ENCODE measurements at regions not wholly inside any gene's neighbourhood (a gene's known extent, or its start where the extent isn't known, plus 50 kb on each side); places are given as distances from the start of the nearest gene placed in this dataset.

- CTCF ChIA-PET (ENCODE audit: low intra/inter-chr PET ratio, low total read pairs) = no interaction called here
- no peak for FAIRE-seq
- no peaks in the 10 kb centered on the region for H4K20me1 ChIP-seq (ENCODE audit: insufficient read depth, low read length)
Observed at GRCh38 chr13:70473907-70474306, 365.7 kb upstream of the KLHL1 start.

More at GRCh38 chr13:70473907-70474306, 365.7 kb upstream of the KLHL1 start:
- no peaks in the 10 kb centered on the region for H3K27me3 ChIP-seq (ENCODE audit: control insufficient read depth in 1 of 2, insufficient read depth in 2 of 2, low read length in 2 of 2)
- no peaks in the 10 kb centered on the region for H3K79me2 ChIP-seq (ENCODE audit: insufficient read depth, low read length)
- intact Hi-C loops (cut with micrococcal nuclease; ENCODE audit: unreplicated experiment) = no loop called here
- ATAC-seq (no peak), DNase-seq (ENCODE audit: low spot score) (no peak)
- no peaks in the 10 kb centered on the region for H3K4me1 ChIP-seq (ENCODE audit: insufficient read depth, low read length)
- POLR2A ChIA-PET = no interaction called here
- no peaks in the 10 kb centered on the region for H3K36me3 ChIP-seq (replicated peaks in 1 of 2; ENCODE audit: control insufficient read depth in 1 of 2, insufficient read depth in 2 of 2, low read length in 2 of 2)
- H3K9me3 ChIP-seq (ENCODE audit: low read length) = no peaks in the 10 kb centered on the region
- H3K27ac ChIP-seq (ENCODE audit: extremely low read length, insufficient read depth, low read length) = no peak overlapping the region
- no peak overlapping the region for H2AFZ ChIP-seq (ENCODE audit: low read length)
- no TSS peak for BruUV-seq (replicated peaks)
- no peak overlapping the region for H3K4me3 ChIP-seq (replicated peaks in 1 of 3; ENCODE audit: insufficient read depth in 1 of 3, low read depth in 2 of 3, low read length in 3 of 3)
- WGBS (ENCODE audit: low lambda C conversion rate) = under 1% methylated on average over 3 of the region's 3 CpGs
- no peak overlapping the region for H3K4me2 ChIP-seq (ENCODE audit: low read depth, low read length)
- TF ChIP-seq ZNF766 (CRISPR knock-in tag; IDR thresholded peaks at IDR 0.05; ENCODE audit: borderline replicate concordance) (no peak), CAMTA2 (CRISPR knock-in tag; IDR thresholded peaks at IDR 0.05; ENCODE audit: borderline replicate concordance) (no peak), ATAD3A (CRISPR knock-in tag; IDR thresholded peaks at IDR 0.05) (no peak), ZBTB34 (CRISPR knock-in tag; IDR thresholded peaks at IDR 0.05) (no peak), CEBPB (IDR thresholded peaks at IDR 0.05; ENCODE audit: borderline replicate concordance, low read depth, low read length) (no peak), POLR2AphosphoS5 (IDR thresholded peaks at IDR 0.05; ENCODE audit: low read depth, low read length) (no peak), ZNF17 (CRISPR knock-in tag; IDR thresholded peaks at IDR 0.05) (no peak), ZKSCAN8 (CRISPR knock-in tag; IDR thresholded peaks at IDR 0.05; ENCODE audit: borderline replicate concordance) (no peak)
- TF ChIP-seq, protein P1, sequence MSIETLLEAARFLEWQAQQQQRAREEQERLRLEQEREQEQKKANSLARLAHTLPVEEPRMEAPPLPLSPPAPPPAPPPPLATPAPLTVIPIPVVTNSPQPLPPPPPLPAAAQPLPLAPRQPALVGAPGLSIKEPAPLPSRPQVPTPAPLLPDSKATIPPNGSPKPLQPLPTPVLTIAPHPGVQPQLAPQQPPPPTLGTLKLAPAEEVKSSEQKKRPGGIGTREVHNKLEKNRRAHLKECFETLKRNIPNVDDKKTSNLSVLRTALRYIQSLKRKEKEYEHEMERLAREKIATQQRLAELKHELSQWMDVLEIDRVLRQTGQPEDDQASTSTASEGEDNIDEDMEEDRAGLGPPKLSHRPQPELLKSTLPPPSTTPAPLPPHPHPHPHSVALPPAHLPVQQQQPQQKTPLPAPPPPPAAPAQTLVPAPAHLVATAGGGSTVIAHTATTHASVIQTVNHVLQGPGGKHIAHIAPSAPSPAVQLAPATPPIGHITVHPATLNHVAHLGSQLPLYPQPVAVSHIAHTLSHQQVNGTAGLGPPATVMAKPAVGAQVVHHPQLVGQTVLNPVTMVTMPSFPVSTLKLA (IDR thresholded peaks at IDR 0.05) = no peak
- TF ChIP-seq, protein P2, sequence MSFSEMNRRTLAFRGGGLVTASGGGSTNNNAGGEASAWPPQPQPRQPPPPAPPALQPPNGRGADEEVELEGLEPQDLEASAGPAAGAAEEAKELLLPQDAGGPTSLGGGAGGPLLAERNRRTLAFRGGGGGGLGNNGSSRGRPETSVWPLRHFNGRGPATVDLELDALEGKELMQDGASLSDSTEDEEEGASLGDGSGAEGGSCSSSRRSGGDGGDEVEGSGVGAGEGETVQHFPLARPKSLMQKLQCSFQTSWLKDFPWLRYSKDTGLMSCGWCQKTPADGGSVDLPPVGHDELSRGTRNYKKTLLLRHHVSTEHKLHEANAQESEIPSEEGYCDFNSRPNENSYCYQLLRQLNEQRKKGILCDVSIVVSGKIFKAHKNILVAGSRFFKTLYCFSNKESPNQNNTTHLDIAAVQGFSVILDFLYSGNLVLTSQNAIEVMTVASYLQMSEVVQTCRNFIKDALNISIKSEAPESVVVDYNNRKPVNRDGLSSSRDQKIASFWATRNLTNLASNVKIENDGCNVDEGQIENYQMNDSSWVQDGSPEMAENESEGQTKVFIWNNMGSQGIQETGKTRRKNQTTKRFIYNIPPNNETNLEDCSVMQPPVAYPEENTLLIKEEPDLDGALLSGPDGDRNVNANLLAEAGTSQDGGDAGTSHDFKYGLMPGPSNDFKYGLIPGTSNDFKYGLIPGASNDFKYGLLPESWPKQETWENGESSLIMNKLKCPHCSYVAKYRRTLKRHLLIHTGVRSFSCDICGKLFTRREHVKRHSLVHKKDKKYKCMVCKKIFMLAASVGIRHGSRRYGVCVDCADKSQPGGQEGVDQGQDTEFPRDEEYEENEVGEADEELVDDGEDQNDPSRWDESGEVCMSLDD (CRISPR knock-in tag; IDR thresholded peaks at IDR 0.05; ENCODE audit: borderline replicate concordance) = no peak
- no peak overlapping the region for H3K9ac ChIP-seq (ENCODE audit: insufficient read depth, low read depth, low read length)
- in situ Hi-C loops (cut with HindIII; ENCODE audit: extremely low pct_ligation_motif_present, low pct_unique_long_range_greater_than_20kb) = no loop called here
